Psoas muscle (tissue), 7 donors: ENCODE measurements at regions not wholly inside any gene's neighbourhood (a gene's known extent, or its start where the extent isn't known, plus 50 kb on each side); places are given as distances from the start of the nearest gene placed in this dataset.

Experiments used
- ATAC-seq, 4 donors: fragments of 200-7000 bp; cut with Tn5 transposase; one replicate each; pipeline ENCODE4 v1.9.1; 2020; ENCODE audit warnings: moderate library complexity in 3 of 4, mild to moderate bottlenecking in 2 of 4
- DNase-seq, 2 donors: peaks; one replicate each; pipeline ENCODE4 v3.0.0-alpha.2; 2020
- H3K27ac ChIP-seq: fragments of 200-600 bp; one replicate; pipeline ENCODE4 v1.8.0; 2022
- H3K27me3 ChIP-seq, 3 donors: fragments of 200-600 bp in 1 of 3; one replicate each; pipeline versions ENCODE4 v1.6.1 to v1.8.0; 2013 to 2022; ENCODE audit warnings: low read length in 2 of 3, mild to moderate bottlenecking in 2 of 3, moderate library complexity in 1 of 3; ENCODE audit not compliant: insufficient read depth in 3 of 3
- H3K36me3 ChIP-seq, 2 donors: fragments of 200-600 bp in 1 of 2; one replicate each; pipeline versions ENCODE4 v1.6.1 to v1.8.0; 2013 to 2022; ENCODE audit warnings: low read depth in 1 of 2, mild to moderate bottlenecking in 1 of 2, moderate library complexity in 1 of 2; ENCODE audit not compliant: insufficient read depth in 1 of 2
- H3K4me1 ChIP-seq: fragments of 200-600 bp; one replicate; pipeline ENCODE4 v1.8.0; 2022
- H3K4me3 ChIP-seq: fragments of 200-600 bp; one replicate; pipeline ENCODE4 v1.8.0; 2022; ENCODE audit warnings: mild to moderate bottlenecking
- H3K9me3 ChIP-seq: fragments of 200-600 bp; one replicate; pipeline ENCODE4 v1.8.0; 2022
- WGBS, 3 donors: extraction: QIAGEN DNeasy Blood & Tissue Kit; methylation state at CpG; one replicate each; pipeline versions ENCODE4 v1.1.6 to v1.1.7; 2013; 5-methylcytosine and 5-hydroxymethylcytosine counted together
- intact Hi-C, 2 donors: fragments of 100-400 bp; cut with DNase I; formaldehyde crosslinking; loops; one replicate each; pipeline versions ENCODE4 v1.11.0 to v1.14.2; 2022
- TF ChIP-seq, protein P1 (sequence below): fragments of 200-600 bp; IDR thresholded peaks from one replicate; pipeline ENCODE4 v1.8.0; 2022; ENCODE audit warnings: antibody characterized with exemption
- donor health status: healthy with polysubstance abuse.
- donor health status: DM: no; HTN: no; CAD: no; lungs with moderate emphysema.
- donor health status: Bipolar disorder and iron deficiency.
- donor health status: healthy.
- donor health status: DM: yes; HTN: yes; CAD: no.
- donor health status: DM: no; HTN: no; CAD: no.
- donor health status: DM: yes; HTN: yes; CAD: no.

DNA sequence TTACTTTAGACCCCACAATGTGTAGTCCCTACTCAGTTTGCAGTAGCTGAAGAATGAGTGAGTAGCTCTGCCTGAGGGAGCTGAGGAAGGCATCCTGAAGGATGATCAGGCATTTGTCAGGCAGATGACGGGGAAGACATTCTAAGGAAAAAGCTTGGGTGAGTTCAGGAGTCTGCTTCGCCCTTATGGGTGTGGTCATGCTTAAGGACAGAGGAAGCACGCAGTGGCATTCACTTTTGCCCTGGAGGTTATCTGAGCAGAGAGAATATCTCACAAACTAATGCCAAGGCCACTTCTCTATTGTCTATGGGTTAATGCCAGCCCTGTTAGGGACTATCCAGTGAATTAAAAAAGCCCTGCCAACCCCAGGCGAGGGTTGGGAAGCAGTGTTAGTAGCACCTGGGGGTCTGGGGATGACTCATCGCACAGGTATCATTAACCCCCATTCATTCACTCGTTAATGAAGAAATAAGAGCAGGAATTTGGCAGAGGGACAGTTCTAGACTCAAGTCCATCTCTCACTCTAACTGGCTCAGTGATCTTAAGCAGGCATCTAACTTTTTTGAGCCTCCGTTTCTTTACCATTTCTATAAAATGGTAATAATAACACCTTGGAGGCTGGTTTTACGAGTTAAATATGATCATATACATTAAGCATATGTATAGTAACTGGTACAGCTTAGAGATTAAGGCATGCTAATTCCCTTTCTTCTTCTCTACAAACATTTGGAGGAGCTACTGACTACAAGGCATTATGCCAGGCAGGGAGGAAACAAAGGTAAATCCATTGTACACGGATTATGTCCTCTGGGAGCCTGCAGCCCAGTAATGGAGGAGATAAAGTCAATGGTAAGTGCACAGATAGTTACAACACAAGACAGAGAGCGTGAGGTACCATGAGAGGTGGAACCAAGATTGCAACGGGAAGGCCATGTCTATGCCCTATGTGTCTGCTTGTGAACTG is 93.2 kb upstream of the AKIRIN2 start:
- ATAC-seq (no peak), DNase-seq (no peak)
- Histone ChIP-seq H3K9me3 (no peaks in the 10 kb centered on the region), H3K27me3 (no peaks in the 10 kb centered on the region), H3K4me3 (no peak overlapping the region), H3K4me1 (no peaks in the 10 kb centered on the region), H3K27ac (no peak overlapping the region), H3K36me3 (no peaks in the 10 kb centered on the region)
- WGBS, 3 donors: 84 to 87% (median 86%) methylated on average over 11 of the region's 11 CpGs
- intact Hi-C loops: loop anchor here (5.0 kb wide), 2 partner anchors 53 to 63 kb away; no protein-coding TSS in a partner anchor
- TF ChIP-seq, protein P1, sequence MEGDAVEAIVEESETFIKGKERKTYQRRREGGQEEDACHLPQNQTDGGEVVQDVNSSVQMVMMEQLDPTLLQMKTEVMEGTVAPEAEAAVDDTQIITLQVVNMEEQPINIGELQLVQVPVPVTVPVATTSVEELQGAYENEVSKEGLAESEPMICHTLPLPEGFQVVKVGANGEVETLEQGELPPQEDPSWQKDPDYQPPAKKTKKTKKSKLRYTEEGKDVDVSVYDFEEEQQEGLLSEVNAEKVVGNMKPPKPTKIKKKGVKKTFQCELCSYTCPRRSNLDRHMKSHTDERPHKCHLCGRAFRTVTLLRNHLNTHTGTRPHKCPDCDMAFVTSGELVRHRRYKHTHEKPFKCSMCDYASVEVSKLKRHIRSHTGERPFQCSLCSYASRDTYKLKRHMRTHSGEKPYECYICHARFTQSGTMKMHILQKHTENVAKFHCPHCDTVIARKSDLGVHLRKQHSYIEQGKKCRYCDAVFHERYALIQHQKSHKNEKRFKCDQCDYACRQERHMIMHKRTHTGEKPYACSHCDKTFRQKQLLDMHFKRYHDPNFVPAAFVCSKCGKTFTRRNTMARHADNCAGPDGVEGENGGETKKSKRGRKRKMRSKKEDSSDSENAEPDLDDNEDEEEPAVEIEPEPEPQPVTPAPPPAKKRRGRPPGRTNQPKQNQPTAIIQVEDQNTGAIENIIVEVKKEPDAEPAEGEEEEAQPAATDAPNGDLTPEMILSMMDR: no peak

DNA sequence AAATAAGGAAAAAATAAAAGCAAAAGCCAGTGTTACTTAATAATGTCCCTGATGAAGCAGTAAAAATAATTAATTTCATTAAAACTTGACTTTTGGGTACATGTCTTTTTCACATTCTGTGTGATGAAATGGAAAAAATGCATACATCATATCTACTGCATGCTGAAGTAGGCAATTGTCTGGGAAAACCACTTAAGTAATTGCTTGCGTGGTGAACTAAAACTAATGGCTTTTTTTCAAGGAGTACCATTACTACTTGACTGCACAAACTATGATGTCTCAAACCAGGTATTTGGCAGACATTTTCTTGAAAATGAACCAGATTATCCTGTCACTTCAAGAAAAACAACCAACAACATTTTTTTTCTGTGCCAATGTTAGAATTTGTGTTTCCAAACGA is 91.3 kb upstream of the AKIRIN2 start:
- H3K27ac ChIP-seq: no peak overlapping the region
- H3K27me3 ChIP-seq: no peaks in the 10 kb centered on the region
- no peaks in the 10 kb centered on the region for H3K36me3 ChIP-seq
- no peak overlapping the region for H3K4me3 ChIP-seq
- WGBS, 3 donors: 88 to 93% (median 91%) methylated on average over 2 of the region's 2 CpGs
- intact Hi-C loops: no loop called here
- no peak for DNase-seq
- no peaks in the 10 kb centered on the region for H3K4me1 ChIP-seq
- H3K9me3 ChIP-seq: no peaks in the 10 kb centered on the region
- TF ChIP-seq, protein P1: no peak
- no peak for ATAC-seq

- TF ChIP-seq, protein P1: no peak
- H3K9me3 ChIP-seq: no peaks in the 10 kb centered on the region
- no peak for ATAC-seq
- no peaks in the 10 kb centered on the region for H3K27me3 ChIP-seq
- H3K27ac ChIP-seq: no peak overlapping the region
- no peaks in the 10 kb centered on the region for H3K36me3 ChIP-seq
- no peaks in the 10 kb centered on the region for H3K4me1 ChIP-seq
- 45 to 48% (median 45%) methylated on average over 7 of the region's 7 CpGs for WGBS, 3 donors
- no peak overlapping the region for H3K4me3 ChIP-seq
- intact Hi-C loops: no loop called here
- DNase-seq: no peak
Measured at GRCh38 chr6:87791982-87792381, 89.9 kb upstream of the AKIRIN2 start.

DNA sequence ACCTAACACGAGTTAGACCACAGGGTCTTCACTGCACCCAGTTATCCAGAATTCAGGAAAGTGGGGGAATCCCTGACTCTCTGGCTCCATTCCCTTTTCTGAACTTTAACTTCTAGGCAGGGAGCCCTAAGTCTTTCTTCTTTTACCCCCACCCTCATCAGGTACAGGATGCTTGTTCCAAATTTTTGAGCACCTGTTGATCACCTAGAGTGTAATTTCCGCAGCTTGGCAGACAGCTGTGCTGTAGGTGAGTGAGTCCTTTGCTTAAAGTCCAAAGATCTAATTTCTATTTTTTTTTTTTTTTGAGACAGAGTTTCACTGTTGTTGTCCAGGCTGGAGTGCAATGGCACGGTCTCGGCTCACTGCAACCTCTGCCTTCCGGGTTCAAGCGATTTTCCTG is 89.5 kb upstream of the AKIRIN2 start:
- Histone ChIP-seq H3K36me3 (no peaks in the 10 kb centered on the region), H3K4me1 (no peaks in the 10 kb centered on the region)
- TF ChIP-seq, protein P1: no peak

More for the DNA sequence above, 89.5 kb upstream of the AKIRIN2 start:
- ATAC-seq (no peak), DNase-seq (no peak)
- H3K27ac ChIP-seq: no peak overlapping the region
- 85 to 90% (median 87%) methylated on average over 6 of the region's 6 CpGs for WGBS, 3 donors
- no peaks in the 10 kb centered on the region for H3K9me3 ChIP-seq
- no peak overlapping the region for H3K4me3 ChIP-seq
- H3K27me3 ChIP-seq: no peaks in the 10 kb centered on the region
- intact Hi-C loops: no loop called here
